ENCODE measurements at regions not wholly inside any gene's neighbourhood (a gene's known extent, or its start where the extent isn't known, plus 50 kb on each side); places are given as distances from the start of the nearest gene placed in this dataset.

DNA sequence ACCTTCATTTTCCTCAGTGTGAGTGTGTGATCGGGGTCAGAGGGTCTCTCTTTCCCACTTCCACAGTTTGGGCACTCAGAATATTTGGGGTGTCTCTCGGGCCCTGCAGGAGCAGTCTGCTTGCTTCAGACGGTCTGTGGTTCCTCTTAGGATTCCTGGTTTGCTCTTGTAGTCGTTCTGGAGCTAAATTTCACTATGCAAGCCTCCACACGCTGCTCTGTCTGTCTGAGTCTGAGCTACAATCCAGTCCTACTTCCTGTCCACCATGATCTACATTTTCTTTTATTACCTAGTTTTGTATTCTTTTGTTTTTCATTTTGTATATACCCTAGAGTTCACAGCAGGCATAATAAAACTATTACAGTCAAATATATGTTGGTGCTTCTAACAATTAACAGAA is 1967.3 kb upstream of the NUDT12 start:
- Histone ChIP-seq H3K9me3 (no peaks in the 10 kb centered on the region), H3K36me3 (ENCODE audit: insufficient read depth in 1 of 2, low read depth in 1 of 2) (no peaks in the 10 kb centered on the region), H3K27me3 (ENCODE audit: insufficient read depth in 3 of 3, low read length in 2 of 3) (no peaks in the 10 kb centered on the region), H3K27ac (no peak overlapping the region), H3K4me3 (no peak overlapping the region), H3K4me1 (no peaks in the 10 kb centered on the region)
- intact Hi-C loops (cut with DNase I), result no loop called here
- no peak for DNase-seq
- ATAC-seq, result no peak
- WGBS, 3 donors, result 64 to 72% (median 67%) methylated on average over 5 of the region's 5 CpGs
- TF ChIP-seq, protein P1, sequence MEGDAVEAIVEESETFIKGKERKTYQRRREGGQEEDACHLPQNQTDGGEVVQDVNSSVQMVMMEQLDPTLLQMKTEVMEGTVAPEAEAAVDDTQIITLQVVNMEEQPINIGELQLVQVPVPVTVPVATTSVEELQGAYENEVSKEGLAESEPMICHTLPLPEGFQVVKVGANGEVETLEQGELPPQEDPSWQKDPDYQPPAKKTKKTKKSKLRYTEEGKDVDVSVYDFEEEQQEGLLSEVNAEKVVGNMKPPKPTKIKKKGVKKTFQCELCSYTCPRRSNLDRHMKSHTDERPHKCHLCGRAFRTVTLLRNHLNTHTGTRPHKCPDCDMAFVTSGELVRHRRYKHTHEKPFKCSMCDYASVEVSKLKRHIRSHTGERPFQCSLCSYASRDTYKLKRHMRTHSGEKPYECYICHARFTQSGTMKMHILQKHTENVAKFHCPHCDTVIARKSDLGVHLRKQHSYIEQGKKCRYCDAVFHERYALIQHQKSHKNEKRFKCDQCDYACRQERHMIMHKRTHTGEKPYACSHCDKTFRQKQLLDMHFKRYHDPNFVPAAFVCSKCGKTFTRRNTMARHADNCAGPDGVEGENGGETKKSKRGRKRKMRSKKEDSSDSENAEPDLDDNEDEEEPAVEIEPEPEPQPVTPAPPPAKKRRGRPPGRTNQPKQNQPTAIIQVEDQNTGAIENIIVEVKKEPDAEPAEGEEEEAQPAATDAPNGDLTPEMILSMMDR (IDR thresholded peaks at IDR 0.05), result no peak

DNA sequence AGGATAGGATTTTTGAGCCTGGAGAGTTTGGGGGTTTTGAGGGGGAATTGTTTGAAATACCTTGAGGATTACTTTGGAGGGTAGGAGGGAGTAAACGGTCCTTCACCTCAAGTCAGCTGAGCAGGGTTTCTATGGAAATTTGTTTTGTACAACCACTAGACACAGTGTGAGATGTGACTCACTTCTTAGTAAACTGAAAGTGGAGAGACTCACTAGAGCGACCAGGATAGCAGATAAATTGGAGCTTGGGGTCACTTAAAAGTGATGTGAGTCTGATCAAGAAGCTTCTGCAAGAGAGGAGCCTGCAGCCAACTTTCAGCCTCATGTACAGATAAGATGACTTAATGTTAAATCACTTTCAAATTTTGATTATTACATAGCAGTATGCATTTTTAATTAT is 1945.9 kb upstream of the NUDT12 start:
- Histone ChIP-seq H3K4me3 (no peak overlapping the region), H3K36me3 (ENCODE audit: insufficient read depth in 1 of 2, low read depth in 1 of 2) (no peaks in the 10 kb centered on the region), H3K9me3 (no peaks in the 10 kb centered on the region), H3K4me1 (no peaks in the 10 kb centered on the region), H3K27me3 (ENCODE audit: insufficient read depth in 3 of 3, low read length in 2 of 3) (no peaks in the 10 kb centered on the region), H3K27ac (no peak overlapping the region)
- 57 to 68% (median 64%) methylated on average over 2 of the region's 2 CpGs for WGBS, 3 donors
- TF ChIP-seq, protein P1 (IDR thresholded peaks at IDR 0.05), result no peak
- intact Hi-C loops (cut with DNase I), result no loop called here
- DNase-seq (no peak), ATAC-seq (no peak)

DNA sequence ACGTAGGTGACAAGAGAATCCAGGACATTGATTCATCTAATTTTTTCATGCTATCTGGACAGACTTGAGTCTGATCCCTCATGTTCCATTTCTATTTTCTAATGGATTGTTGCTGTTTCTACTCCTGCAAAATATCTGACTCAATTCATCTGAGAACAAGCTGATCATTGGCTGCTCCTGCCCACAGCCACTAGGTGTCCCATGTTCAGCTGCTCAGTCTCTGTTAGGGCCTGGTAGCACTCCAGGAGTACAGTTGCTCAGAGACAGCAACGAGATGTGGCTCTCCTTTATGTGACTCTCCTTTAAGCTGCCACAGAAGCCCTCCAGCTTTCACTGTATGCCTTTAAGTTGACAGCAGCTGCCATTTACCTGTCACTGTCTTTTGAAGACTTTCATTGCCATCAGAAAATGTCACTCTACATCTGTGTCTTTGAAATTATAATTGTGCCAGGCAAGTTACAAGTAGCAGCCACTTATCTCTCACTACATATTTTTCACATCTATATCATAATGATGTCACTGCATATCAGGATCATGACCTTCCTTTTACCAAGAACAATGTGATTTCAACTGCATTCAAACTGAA is 1944.2 kb upstream of the NUDT12 start:
- intact Hi-C loops (cut with DNase I), result no loop called here
- DNase-seq, result no peak
- WGBS, 3 donors, result 38 to 55% (median 48%) methylated on average over 2 of the region's 2 CpGs
- H3K9me3 ChIP-seq, result no peaks in the 10 kb centered on the region
- H3K27ac ChIP-seq, result no peak overlapping the region
- no peaks in the 10 kb centered on the region for H3K27me3 ChIP-seq (ENCODE audit: insufficient read depth in 3 of 3, low read length in 2 of 3)
- H3K36me3 ChIP-seq (ENCODE audit: insufficient read depth in 1 of 2, low read depth in 1 of 2), result no peaks in the 10 kb centered on the region
- H3K4me1 ChIP-seq, result no peaks in the 10 kb centered on the region
- no peak overlapping the region for H3K4me3 ChIP-seq
- TF ChIP-seq, protein P1 (IDR thresholded peaks at IDR 0.05), result no peak
- no peak for ATAC-seq

DNA sequence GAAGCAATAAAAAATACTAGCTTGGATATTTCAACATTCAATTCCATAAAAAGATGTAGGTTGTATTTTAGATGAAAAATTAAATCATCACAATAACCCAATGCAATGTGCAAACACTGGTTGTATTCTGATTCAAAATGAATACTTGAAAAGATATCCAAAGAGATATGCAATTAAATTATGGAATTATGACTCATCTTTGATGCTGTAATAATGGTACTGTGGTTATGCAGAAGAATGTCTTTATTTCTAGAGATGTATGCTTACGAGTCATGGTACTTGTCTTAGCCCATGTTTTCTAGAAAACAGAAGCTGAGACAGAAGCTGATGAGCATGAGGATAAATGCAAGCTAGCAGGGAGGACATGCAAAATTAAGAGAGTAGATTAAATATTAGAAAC is 1941.4 kb upstream of the NUDT12 start:
- WGBS, 3 donors, result 74 to 83% (median 79%) methylated on average over 1 of the region's 1 CpG
- ATAC-seq, result no peak
- H3K36me3 ChIP-seq (ENCODE audit: insufficient read depth in 1 of 2, low read depth in 1 of 2), result no peaks in the 10 kb centered on the region
- H3K27me3 ChIP-seq (ENCODE audit: insufficient read depth in 3 of 3, low read length in 2 of 3), result no peaks in the 10 kb centered on the region
- DNase-seq, result no peak
- no peaks in the 10 kb centered on the region for H3K4me1 ChIP-seq
- no peak overlapping the region for H3K27ac ChIP-seq
- H3K9me3 ChIP-seq, result no peaks in the 10 kb centered on the region
- H3K4me3 ChIP-seq, result no peak overlapping the region
- intact Hi-C loops (cut with DNase I), result no loop called here
- TF ChIP-seq, protein P1 (IDR thresholded peaks at IDR 0.05), result no peak

DNA sequence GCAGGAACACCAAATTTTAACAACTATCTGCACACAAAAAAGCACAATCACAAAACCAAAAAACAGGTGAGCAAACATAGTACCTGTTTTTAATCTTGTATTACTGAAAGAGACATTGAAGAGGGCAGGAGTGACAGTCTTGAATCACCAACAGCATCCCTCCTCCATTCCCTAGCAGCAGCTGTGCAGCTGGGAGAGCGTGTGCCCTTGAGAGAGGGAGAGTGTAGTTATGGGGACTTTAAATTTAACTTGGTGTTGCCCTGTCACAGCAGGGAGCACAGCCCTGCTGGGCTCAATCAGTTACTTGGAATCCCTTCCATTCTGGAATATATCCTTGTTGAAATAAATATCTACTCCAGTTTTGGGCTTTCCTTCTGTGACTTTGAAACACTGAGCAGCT is 1938.7 kb upstream of the NUDT12 start:
- ATAC-seq (no peak), DNase-seq (no peak)
- H3K36me3 ChIP-seq (ENCODE audit: insufficient read depth in 1 of 2, low read depth in 1 of 2), result no peaks in the 10 kb centered on the region
- no peak overlapping the region for H3K4me3 ChIP-seq
- no peaks in the 10 kb centered on the region for H3K27me3 ChIP-seq (ENCODE audit: insufficient read depth in 3 of 3, low read length in 2 of 3)
- intact Hi-C loops (cut with DNase I), result no loop called here
- no peaks in the 10 kb centered on the region for H3K9me3 ChIP-seq
- WGBS, 3 donors, result 42 to 63% (median 56%) methylated on average over 1 of the region's 1 CpG
- no peak overlapping the region for H3K27ac ChIP-seq
- no peaks in the 10 kb centered on the region for H3K4me1 ChIP-seq
- TF ChIP-seq, protein P1 (IDR thresholded peaks at IDR 0.05), result no peak
